HG03354 (cell line): ENCODE measurements at regions not wholly inside any gene's neighbourhood (a gene's known extent, or its start where the extent isn't known, plus 50 kb on each side); places are given as distances from the start of the nearest gene placed in this dataset.

ENCODE experiments used
- ATAC-seq: cut with Tn5 transposase; IDR thresholded peaks from one replicate; pipeline ENCODE4 v1.9.1; 2021; ENCODE audit warnings: mild to moderate bottlenecking; ENCODE audit not compliant: unreplicated experiment, poor library complexity, severe bottlenecking

DNA sequence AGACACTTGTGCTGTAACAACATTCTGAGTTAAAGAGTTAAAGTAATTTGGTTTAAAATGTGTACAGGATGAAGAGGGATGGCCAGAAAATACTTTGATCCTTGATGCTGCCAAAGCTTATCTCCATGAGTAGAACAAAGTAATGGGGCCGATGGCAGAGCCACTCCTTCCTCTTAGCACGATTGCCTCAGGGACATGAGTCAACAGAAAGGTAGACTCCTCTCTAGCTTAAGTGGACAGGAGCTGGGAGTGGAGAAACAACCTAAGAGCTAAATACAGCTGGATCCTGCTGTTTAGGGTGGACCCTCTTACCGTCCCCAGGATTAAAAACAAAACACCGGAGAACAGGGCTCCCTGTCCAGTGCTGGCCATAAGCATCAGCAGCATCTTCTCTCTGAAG is 267.3 kb downstream of the IRX1 start:
- no peak for ATAC-seq

DNA sequence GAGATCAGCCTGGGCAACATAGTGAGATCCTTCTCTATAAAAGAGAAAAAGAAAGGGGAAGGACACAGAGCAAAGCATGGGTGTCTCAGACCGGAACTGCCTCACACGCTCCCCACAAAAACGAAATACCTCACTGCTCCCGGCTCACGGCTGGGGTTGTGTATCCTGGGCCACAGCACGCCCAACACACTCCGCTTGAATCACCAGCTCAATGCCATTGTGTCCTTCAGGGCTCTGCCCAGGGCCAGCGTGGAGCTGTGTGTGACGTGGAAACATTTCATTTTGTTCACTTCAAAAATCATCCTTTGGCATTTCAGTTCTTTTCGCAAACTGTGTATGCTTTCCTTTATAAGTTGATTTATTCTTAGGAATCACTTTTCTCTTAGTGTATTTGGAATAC is 279.5 kb downstream of the IRX1 start:
- no peak for ATAC-seq

DNA sequence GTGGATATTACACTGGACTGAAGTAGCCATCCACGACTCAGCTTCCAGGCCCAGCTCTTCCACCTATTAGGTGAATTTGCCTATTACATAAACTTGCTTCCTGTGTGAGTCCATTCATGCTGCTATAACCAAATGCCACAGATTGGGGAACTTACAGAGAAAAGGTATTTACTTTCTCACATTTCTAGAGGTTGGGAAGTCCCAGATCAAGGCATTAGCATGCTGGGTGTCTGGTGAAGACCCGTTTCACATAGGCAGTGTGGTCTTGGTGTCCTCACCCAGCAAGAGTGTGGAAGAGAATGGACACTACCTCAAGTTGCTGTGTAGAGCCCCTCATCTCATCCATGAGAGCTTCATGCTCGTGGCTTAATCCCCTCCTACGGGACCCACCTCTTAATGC is 282.6 kb downstream of the IRX1 start:
- no peak for ATAC-seq

DNA sequence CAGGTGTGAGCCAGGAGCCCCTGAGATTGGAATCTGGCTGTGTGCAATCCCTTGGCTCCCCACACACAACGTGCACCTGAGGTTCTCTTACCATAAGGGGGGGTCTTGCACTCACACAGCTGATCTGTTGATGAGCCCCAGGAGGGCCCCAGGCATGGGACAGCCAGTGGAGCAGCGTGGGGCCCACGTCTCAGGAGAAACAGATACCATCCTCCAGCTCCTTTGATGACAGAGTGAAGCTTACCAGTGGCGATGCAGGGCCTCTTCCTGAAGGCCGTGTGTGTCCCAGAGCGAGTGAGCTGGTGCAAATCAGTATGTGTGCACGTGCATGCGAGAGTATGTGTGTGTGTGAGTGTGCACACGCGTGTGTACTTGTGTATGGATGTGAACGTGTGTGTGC is 287.4 kb downstream of the IRX1 start:
- no peak for ATAC-seq

- no peak for ATAC-seq
Observed at GRCh38 chr5:3886524-3887451, 291.2 kb downstream of the IRX1 start.

GRCh38 chr5:3888310-3888709 is 292.7 kb downstream of the IRX1 start:
- ATAC-seq: no peak

- ATAC-seq: no peak
Observed at GRCh38 chr5:3889412-3890142, 293.9 kb downstream of the IRX1 start.

DNA sequence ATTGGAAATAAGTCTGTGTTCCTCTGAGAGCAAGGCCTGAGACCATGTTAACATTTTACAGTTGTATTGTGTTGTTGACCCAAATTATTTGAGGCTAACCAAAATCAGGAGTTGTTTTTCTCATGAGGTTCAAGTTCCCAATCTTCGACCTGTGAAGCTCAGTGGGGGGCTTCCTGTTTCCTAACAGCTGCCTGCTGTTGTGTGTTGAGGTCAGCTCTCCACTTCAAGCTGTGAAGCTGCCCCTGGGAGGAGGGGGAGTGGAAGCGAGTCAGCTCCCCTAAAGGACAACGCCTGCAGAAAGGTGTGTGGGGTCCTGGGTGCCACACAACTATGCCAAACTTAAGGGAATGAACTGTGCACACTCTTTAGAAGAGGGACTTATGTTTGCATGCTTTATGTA is 295.5 kb downstream of the IRX1 start:
- ATAC-seq: no peak

DNA sequence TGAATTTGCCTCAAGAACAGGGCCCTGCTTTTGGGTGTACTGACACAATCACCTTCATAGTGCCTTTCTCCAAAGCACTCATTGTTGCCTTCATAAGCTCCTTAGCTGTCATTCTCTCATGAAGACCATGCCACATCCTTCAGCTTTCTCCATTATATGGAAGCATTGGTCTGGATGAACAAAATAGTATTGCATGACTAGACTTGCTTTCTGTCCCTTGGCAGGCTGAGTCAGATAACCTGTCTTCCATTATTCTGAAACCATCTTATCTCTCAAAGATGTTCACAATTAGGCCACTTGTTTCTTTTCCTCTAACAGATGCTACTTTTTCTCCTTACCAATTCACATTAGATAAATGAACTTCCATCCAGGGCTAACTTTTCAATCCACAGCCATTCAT is 297.9 kb downstream of the IRX1 start:
- ATAC-seq: no peak

- ATAC-seq: no peak
Observed at GRCh38 chr5:3893975-3894374, 298.3 kb downstream of the IRX1 start.

GRCh38 chr5:3896098-3896497 is 300.5 kb downstream of the IRX1 start:
- no peak for ATAC-seq

GRCh38 chr5:3899093-3899492 is 303.5 kb downstream of the IRX1 start:
- ATAC-seq: no peak

DNA sequence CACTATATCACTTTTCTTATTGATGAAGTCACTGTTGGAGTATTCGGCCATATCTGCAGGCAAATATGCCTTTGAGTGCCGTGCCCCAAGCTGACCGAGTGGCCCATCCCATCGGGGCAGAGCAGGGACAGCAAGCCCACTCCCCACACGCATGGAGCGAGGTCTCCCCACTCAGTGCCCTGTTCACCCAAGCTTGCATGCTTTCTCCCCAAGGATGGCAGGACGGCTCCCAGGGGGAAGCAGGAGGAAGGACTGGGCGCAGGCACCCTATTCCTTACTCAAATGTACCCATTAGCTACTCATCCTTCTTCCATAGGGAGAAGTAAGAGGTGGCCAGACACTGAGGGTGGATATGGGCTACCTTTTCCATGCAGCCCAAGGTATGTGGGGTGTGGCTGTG is 309.0 kb downstream of the IRX1 start:
- ATAC-seq: no peak

DNA sequence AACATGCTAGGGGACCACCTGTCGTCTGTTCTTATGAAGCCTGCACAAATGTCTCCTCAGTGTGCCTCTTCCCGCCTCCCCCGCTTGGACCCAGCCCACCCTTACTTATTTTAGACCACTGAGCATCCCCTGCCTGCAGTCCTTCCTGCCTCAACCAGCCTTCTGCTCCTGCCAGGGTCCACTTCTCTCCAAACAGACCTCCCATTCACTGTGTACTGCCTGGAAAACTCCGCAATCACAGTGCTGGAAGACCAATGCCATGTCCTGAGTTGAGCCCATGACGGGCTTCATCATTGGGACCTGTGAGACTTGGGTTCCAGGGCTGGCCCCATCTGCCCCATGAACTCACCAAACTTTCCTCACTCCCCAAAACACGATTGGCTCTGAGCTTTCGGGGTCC is 309.4 kb downstream of the IRX1 start:
- no peak for ATAC-seq

GRCh38 chr5:3905521-3905920 is 309.9 kb downstream of the IRX1 start:
- ATAC-seq: no peak

DNA sequence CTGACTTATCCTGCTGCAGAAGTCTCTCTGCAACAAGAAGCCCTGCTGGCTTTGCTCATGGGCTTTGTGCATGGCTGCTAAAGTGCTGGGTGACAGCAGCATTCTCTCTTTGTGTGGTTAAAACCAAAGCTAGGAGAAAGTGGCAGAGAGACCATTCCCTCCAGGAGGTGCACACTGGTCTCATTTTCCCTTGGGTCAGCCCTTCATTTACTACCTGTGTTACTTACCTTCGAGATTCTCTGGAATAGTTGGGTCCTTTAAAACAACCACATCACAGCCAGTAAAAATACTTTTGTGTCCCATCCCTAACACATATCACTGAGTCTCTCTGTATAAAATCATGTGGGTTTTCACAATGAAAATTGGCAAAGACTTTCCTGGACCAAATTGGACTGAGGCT is 315.5 kb downstream of the IRX1 start:
- ATAC-seq: no peak

DNA sequence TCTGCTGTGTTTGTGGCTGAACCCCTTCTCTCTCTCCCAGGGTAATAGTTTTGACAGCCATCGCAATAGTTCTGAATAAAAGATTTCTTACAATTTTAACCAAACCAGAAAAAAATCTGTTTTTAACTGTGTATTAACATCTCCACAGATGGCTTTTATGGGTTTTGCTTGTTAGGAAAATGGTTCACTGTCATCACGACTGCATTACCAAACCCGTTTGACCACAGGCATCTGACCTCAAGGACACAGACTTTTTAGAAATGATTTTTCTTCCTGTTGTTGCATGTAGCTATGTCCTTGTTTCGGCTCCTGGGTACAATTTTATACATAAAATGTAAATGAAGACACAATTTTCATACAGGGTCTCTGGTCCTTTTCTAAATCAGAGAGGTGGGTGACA is 316.1 kb downstream of the IRX1 start:
- no peak for ATAC-seq

DNA sequence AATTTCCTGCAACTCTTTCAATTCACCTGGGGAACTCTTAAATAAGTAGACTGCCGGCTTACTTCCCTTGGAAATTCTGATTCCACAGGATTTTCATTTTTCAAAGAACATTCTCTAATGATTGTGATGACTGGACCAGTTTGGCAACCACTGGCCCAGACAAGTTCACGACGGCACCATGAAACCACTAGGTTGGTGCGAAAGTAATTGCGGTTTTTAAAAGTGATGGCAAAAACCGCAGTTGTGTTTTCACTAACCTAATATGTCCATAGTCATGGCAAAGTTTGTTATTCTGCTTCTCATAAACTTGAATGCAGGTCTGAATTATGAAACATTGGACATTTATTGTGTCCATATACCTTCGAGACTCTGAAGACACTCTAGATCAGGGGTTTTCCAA is 317.2 kb downstream of the IRX1 start:
- ATAC-seq: no peak

DNA sequence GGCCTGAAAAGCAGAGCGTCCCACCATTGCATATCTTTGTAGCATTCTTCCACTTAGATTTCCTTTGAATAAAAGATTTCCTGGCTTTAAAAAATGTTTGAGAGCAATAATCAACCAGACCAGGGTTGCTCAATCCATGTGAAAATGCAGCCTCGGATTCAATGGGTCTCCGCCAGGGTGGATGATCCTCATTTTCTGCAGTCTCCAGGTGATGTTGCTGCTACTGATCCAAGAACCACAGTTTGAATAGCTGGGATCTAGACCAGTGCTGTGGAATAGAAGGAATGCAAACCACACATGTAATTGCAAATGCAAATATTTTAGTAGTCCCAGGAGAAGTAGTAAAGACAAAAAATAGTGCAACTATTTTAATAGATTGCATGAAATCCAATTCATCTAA is 317.6 kb downstream of the IRX1 start:
- ATAC-seq: no peak

GRCh38 chr5:3925022-3925421 is 329.4 kb downstream of the IRX1 start:
- no peak for ATAC-seq

GRCh38 chr5:3925935-3926334 is 330.3 kb downstream of the IRX1 start:
- ATAC-seq: no peak
